ENCODE measurements at regions not wholly inside any gene's neighbourhood (a gene's known extent, or its start where the extent isn't known, plus 50 kb on each side); places are given as distances from the start of the nearest gene placed in this dataset.

- H3K4me3 ChIP-seq (ENCODE audit: low read length) = no peak overlapping the region
- 97% methylated on average over 3 of the region's 3 CpGs for WGBS
- no peak overlapping the region for H3K27ac ChIP-seq (ENCODE audit: low read depth, low read length)
- H3K9ac ChIP-seq (ENCODE audit: low read depth, low read length) = no peak overlapping the region
- H3K27me3 ChIP-seq (ENCODE audit: insufficient read depth, low read length) = no peaks in the 10 kb centered on the region
- peaks cover 37% of the 10 kb centered on the region for H3K4me1 ChIP-seq (ENCODE audit: insufficient read depth, low read length)
- H3K9me3 ChIP-seq (ENCODE audit: insufficient read depth, low read depth, low read length) = no peaks in the 10 kb centered on the region
- H3K36me3 ChIP-seq (ENCODE audit: insufficient read depth, low read length) = no peaks in the 10 kb centered on the region
These were observed 802.8 kb downstream of the NR2F1-AS1 start for GRCh38 chr5:92778261-92778660.

- Histone ChIP-seq H3K36me3 (ENCODE audit: insufficient read depth, low read length) (no peaks in the 10 kb centered on the region), H3K4me1 (ENCODE audit: insufficient read depth, low read length) (peaks cover 37% of the 10 kb centered on the region), H3K9ac (ENCODE audit: low read depth, low read length) (no peak overlapping the region; the same call in 1 of the 2 replicates), H3K9me3 (ENCODE audit: insufficient read depth, low read depth, low read length) (no peaks in the 10 kb centered on the region), H3K27ac (ENCODE audit: low read depth, low read length) (peak overlapping the region; percentile 51; the same call in 1 of the 2 replicates), H3K27me3 (ENCODE audit: insufficient read depth, low read length) (no peaks in the 10 kb centered on the region), H3K4me3 (ENCODE audit: low read length) (no peak overlapping the region)
- WGBS = 40% methylated on average over 1 of the region's 1 CpG
These were observed 803.6 kb downstream of the NR2F1-AS1 start for GRCh38 chr5:92777421-92777820.

- Histone ChIP-seq H3K9ac (ENCODE audit: low read depth, low read length) (no peak overlapping the region), H3K36me3 (ENCODE audit: insufficient read depth, low read length) (no peaks in the 10 kb centered on the region), H3K27ac (ENCODE audit: low read depth, low read length) (peak overlapping the region; percentile 51; the same call in 1 of the 2 replicates), H3K4me1 (ENCODE audit: insufficient read depth, low read length) (peaks cover 37% of the 10 kb centered on the region), H3K9me3 (ENCODE audit: insufficient read depth, low read depth, low read length) (no peaks in the 10 kb centered on the region), H3K27me3 (ENCODE audit: insufficient read depth, low read length) (no peaks in the 10 kb centered on the region), H3K4me3 (ENCODE audit: low read length) (no peak overlapping the region)
- WGBS = 83% methylated on average over 5 of the region's 5 CpGs
These were observed 805.1 kb downstream of the NR2F1-AS1 start for GRCh38 chr5:92775711-92776615.

- Histone ChIP-seq H3K9me3 (ENCODE audit: insufficient read depth, low read depth, low read length) (no peaks in the 10 kb centered on the region), H3K4me3 (ENCODE audit: low read length) (no peak overlapping the region), H3K9ac (ENCODE audit: low read depth, low read length) (no peak overlapping the region), H3K27ac (ENCODE audit: low read depth, low read length) (no peak overlapping the region), H3K36me3 (ENCODE audit: insufficient read depth, low read length) (no peaks in the 10 kb centered on the region), H3K27me3 (ENCODE audit: insufficient read depth, low read length) (no peaks in the 10 kb centered on the region), H3K4me1 (ENCODE audit: insufficient read depth, low read length) (0 out of 2 replicates have a peak, but pooled peaks cover 4% of the 10 kb centered on the region)
- WGBS = 96% methylated on average over 2 of the region's 2 CpGs
These were observed 811.0 kb downstream of the NR2F1-AS1 start for GRCh38 chr5:92769978-92770377.

- no peaks in the 10 kb centered on the region for H3K36me3 ChIP-seq (ENCODE audit: insufficient read depth, low read length)
- no peak overlapping the region for H3K27ac ChIP-seq (ENCODE audit: low read depth, low read length)
- no peaks in the 10 kb centered on the region for H3K9me3 ChIP-seq (ENCODE audit: insufficient read depth, low read depth, low read length)
- no peak overlapping the region for H3K9ac ChIP-seq (ENCODE audit: low read depth, low read length)
- H3K27me3 ChIP-seq (ENCODE audit: insufficient read depth, low read length) = no peaks in the 10 kb centered on the region
- WGBS = 99% methylated on average over 2 of the region's 2 CpGs
- no peak overlapping the region for H3K4me3 ChIP-seq (ENCODE audit: low read length)
- no peaks in the 10 kb centered on the region for H3K4me1 ChIP-seq (ENCODE audit: insufficient read depth, low read length)
These were observed 819.4 kb downstream of the NR2F1-AS1 start for GRCh38 chr5:92761585-92761984.

- 95% methylated on average over 2 of the region's 2 CpGs for WGBS
- Histone ChIP-seq H3K27me3 (ENCODE audit: insufficient read depth, low read length) (no peaks in the 10 kb centered on the region), H3K9me3 (ENCODE audit: insufficient read depth, low read depth, low read length) (no peaks in the 10 kb centered on the region), H3K36me3 (ENCODE audit: insufficient read depth, low read length) (no peaks in the 10 kb centered on the region), H3K4me1 (ENCODE audit: insufficient read depth, low read length) (no peaks in the 10 kb centered on the region), H3K9ac (ENCODE audit: low read depth, low read length) (no peak overlapping the region), H3K27ac (ENCODE audit: low read depth, low read length) (no peak overlapping the region), H3K4me3 (ENCODE audit: low read length) (no peak overlapping the region)
These were observed 820.5 kb downstream of the NR2F1-AS1 start for GRCh38 chr5:92760550-92760949.

GRCh38 chr5:92758552-92758951 lies 822.5 kb downstream of the NR2F1-AS1 start:
- Histone ChIP-seq H3K4me1 (ENCODE audit: insufficient read depth, low read length) (no peaks in the 10 kb centered on the region), H3K4me3 (ENCODE audit: low read length) (no peak overlapping the region), H3K27me3 (ENCODE audit: insufficient read depth, low read length) (no peaks in the 10 kb centered on the region), H3K9me3 (ENCODE audit: insufficient read depth, low read depth, low read length) (no peaks in the 10 kb centered on the region), H3K9ac (ENCODE audit: low read depth, low read length) (no peak overlapping the region), H3K27ac (ENCODE audit: low read depth, low read length) (no peak overlapping the region), H3K36me3 (ENCODE audit: insufficient read depth, low read length) (no peaks in the 10 kb centered on the region)
- WGBS = 60% methylated on average over 1 of the region's 1 CpG

GRCh38 chr5:92749943-92750342 lies 831.1 kb downstream of the NR2F1-AS1 start:
- 8% methylated on average over 1 of the region's 1 CpG for WGBS
- Histone ChIP-seq H3K36me3 (ENCODE audit: insufficient read depth, low read length) (no peaks in the 10 kb centered on the region), H3K4me3 (ENCODE audit: low read length) (no peak overlapping the region), H3K27me3 (ENCODE audit: insufficient read depth, low read length) (no peaks in the 10 kb centered on the region), H3K9ac (ENCODE audit: low read depth, low read length) (no peak overlapping the region), H3K4me1 (ENCODE audit: insufficient read depth, low read length) (peaks cover 8% of the 10 kb centered on the region), H3K27ac (ENCODE audit: low read depth, low read length) (no peak overlapping the region), H3K9me3 (ENCODE audit: insufficient read depth, low read depth, low read length) (no peaks in the 10 kb centered on the region)

- H3K4me1 ChIP-seq (ENCODE audit: insufficient read depth, low read length) = peaks cover 8% of the 10 kb centered on the region
- no peaks in the 10 kb centered on the region for H3K27me3 ChIP-seq (ENCODE audit: insufficient read depth, low read length)
- no peak overlapping the region for H3K27ac ChIP-seq (ENCODE audit: low read depth, low read length)
- H3K9me3 ChIP-seq (ENCODE audit: insufficient read depth, low read depth, low read length) = no peaks in the 10 kb centered on the region
- H3K4me3 ChIP-seq (ENCODE audit: low read length) = no peak overlapping the region
- H3K36me3 ChIP-seq (ENCODE audit: insufficient read depth, low read length) = no peaks in the 10 kb centered on the region
- no peak overlapping the region for H3K9ac ChIP-seq (ENCODE audit: low read depth, low read length)
- 83% methylated on average over 1 of the region's 1 CpG for WGBS
These were observed 832.8 kb downstream of the NR2F1-AS1 start for GRCh38 chr5:92748072-92748676.

GRCh38 chr5:92741906-92742305 lies 839.1 kb downstream of the NR2F1-AS1 start:
- no peaks in the 10 kb centered on the region for H3K27me3 ChIP-seq (ENCODE audit: insufficient read depth, low read length)
- H3K4me1 ChIP-seq (ENCODE audit: insufficient read depth, low read length) = no peaks in the 10 kb centered on the region
- no peak overlapping the region for H3K9ac ChIP-seq (ENCODE audit: low read depth, low read length)
- WGBS = 93% methylated on average over 2 of the region's 2 CpGs
- H3K27ac ChIP-seq (ENCODE audit: low read depth, low read length) = no peak overlapping the region
- no peak overlapping the region for H3K4me3 ChIP-seq (ENCODE audit: low read length)
- H3K9me3 ChIP-seq (ENCODE audit: insufficient read depth, low read depth, low read length) = no peaks in the 10 kb centered on the region
- no peaks in the 10 kb centered on the region for H3K36me3 ChIP-seq (ENCODE audit: insufficient read depth, low read length)

- Histone ChIP-seq H3K9me3 (ENCODE audit: insufficient read depth, low read depth, low read length) (no peaks in the 10 kb centered on the region), H3K9ac (ENCODE audit: low read depth, low read length) (no peak overlapping the region), H3K36me3 (ENCODE audit: insufficient read depth, low read length) (no peaks in the 10 kb centered on the region), H3K4me3 (ENCODE audit: low read length) (no peak overlapping the region), H3K27me3 (ENCODE audit: insufficient read depth, low read length) (no peaks in the 10 kb centered on the region), H3K4me1 (ENCODE audit: insufficient read depth, low read length) (no peaks in the 10 kb centered on the region), H3K27ac (ENCODE audit: low read depth, low read length) (no peak overlapping the region)
- WGBS = 96% methylated on average over 2 of the region's 2 CpGs
These were observed 846.6 kb downstream of the NR2F1-AS1 start for GRCh38 chr5:92734211-92734940.
